HL-60 (cell line): ENCODE measurements at regions not wholly inside any gene's neighbourhood (a gene's known extent, or its start where the extent isn't known, plus 50 kb on each side); places are given as distances from the start of the nearest gene placed in this dataset.

Source experiments
- DNase-seq, 2 experiments: peaks; one replicate each; pipeline ENCODE4 v3.0.0-alpha.2; 2010 to 2020; ENCODE audit warnings: low read depth in 1 of 2, low spot score in 1 of 2
- H3K27ac ChIP-seq: fragments of 250-450 bp; sonication (Bioruptor Pico); replicated peaks from 2 replicates; pipeline ENCODE4 v1.5.1; 2020; ENCODE audit warnings: mild to moderate bottlenecking, moderate library complexity
- H3K27me3 ChIP-seq: fragments of 250-450 bp; sonication (Bioruptor Pico); 2 replicates; pipeline ENCODE4 v1.5.1; 2021; ENCODE audit warnings: mild to moderate bottlenecking, moderate library complexity; ENCODE audit not compliant: insufficient read depth, poor library complexity, severe bottlenecking
- H3K4me3 ChIP-seq: replicated peaks from 2 replicates; pipeline ENCODE4 v1.5.1; 2011; ENCODE audit warnings: mild to moderate bottlenecking, control low read depth, low read length; ENCODE audit not compliant: insufficient read depth
- CTCF ChIP-seq: IDR thresholded peaks from one replicate; pipeline ENCODE4 v1.5.1; 2011; ENCODE audit warnings: low read length, control low read depth, inconsistent platforms; ENCODE audit not compliant: insufficient read depth
- GABPA ChIP-seq: IDR thresholded peaks from 2 replicates; pipeline ENCODE4 v1.6.1; 2012; ENCODE audit warnings: low read depth
- POLR2AphosphoS5 ChIP-seq: IDR thresholded peaks from 2 replicates; pipeline ENCODE4 v1.6.1; 2012; ENCODE audit warnings: low read depth
- REST ChIP-seq: IDR thresholded peaks from 2 replicates; pipeline ENCODE4 v1.6.1; 2012; ENCODE audit warnings: low read depth; ENCODE audit not compliant: insufficient replicate concordance
- SPI1 ChIP-seq: IDR thresholded peaks from 2 replicates; pipeline ENCODE4 v1.6.1; 2012; ENCODE audit warnings: low read depth, mild to moderate bottlenecking, borderline replicate concordance

- no peak for DNase-seq
- no peak overlapping the region for H3K4me3 ChIP-seq
- H3K27me3 ChIP-seq, result peaks cover 6% of the 10 kb centered on the region
- H3K27ac ChIP-seq, result no peak overlapping the region
- no peak for TF ChIP-seq CTCF
- TF ChIP-seq REST, result no peak
- TF ChIP-seq GABPA, result no peak
- TF ChIP-seq SPI1, result no peak
- no peak for TF ChIP-seq POLR2AphosphoS5
Observed at GRCh38 chr5:155504606-155505005, 491.1 kb downstream of the KIF4B start.

GRCh38 chr5:155507363-155507762 lies 493.8 kb downstream of the KIF4B start:
- no peak for DNase-seq
- Histone ChIP-seq H3K27ac (no peak overlapping the region), H3K4me3 (no peak overlapping the region), H3K27me3 (peaks cover 3% of the 10 kb centered on the region)
- TF ChIP-seq POLR2AphosphoS5 (no peak), CTCF (no peak), SPI1 (no peak), REST (no peak), GABPA (no peak)

GRCh38 chr5:155508673-155509072 lies 495.1 kb downstream of the KIF4B start:
- Histone ChIP-seq H3K4me3 (no peak overlapping the region), H3K27ac (no peak overlapping the region), H3K27me3 (peaks cover 3% of the 10 kb centered on the region)
- TF ChIP-seq CTCF (no peak), GABPA (no peak), POLR2AphosphoS5 (no peak), SPI1 (no peak), REST (no peak)
- DNase-seq, result no peak
